SK-N-SH (cell line): ENCODE measurements at regions not wholly inside any gene's neighbourhood (a gene's known extent, or its start where the extent isn't known, plus 50 kb on each side); places are given as distances from the start of the nearest gene placed in this dataset.

Experiments
- EZH2phosphoT487 ChIP-seq: fragments of 200-600 bp; sonication (generic); IDR thresholded peaks from 2 replicates; pipeline ENCODE4 v1.6.1; 2017; ENCODE audit warnings: low read depth, mixed run types, mild to moderate bottlenecking, antibody characterized with exemption, moderate library complexity, borderline replicate concordance
- GABPA ChIP-seq: IDR thresholded peaks from 2 replicates; pipeline ENCODE4 v1.4.0; 2012; ENCODE audit warnings: low read depth, mild to moderate bottlenecking
- MEF2A ChIP-seq: IDR thresholded peaks from 2 replicates; pipeline ENCODE4 v1.4.0; 2012; ENCODE audit warnings: low read depth, borderline replicate concordance
- RAD21 ChIP-seq: IDR thresholded peaks from 2 replicates; pipeline ENCODE4 v1.6.1; 2012; ENCODE audit warnings: mild to moderate bottlenecking, low read length
- RCOR1 ChIP-seq: fragments of 150-350 bp; IDR thresholded peaks from 2 replicates; pipeline ENCODE4 v1.6.1; 2017; ENCODE audit warnings: antibody characterized with exemption, low read length
- RFX5 ChIP-seq: IDR thresholded peaks from 2 replicates; pipeline ENCODE4 v1.6.1; 2012; ENCODE audit warnings: mild to moderate bottlenecking, improper control_type of control experiment, low read length
- TAF1 ChIP-seq: IDR thresholded peaks from 2 replicates; pipeline ENCODE4 v1.6.1; 2012; ENCODE audit warnings: low read depth, mild to moderate bottlenecking, low read length, moderate library complexity, borderline replicate concordance
- TCF12 ChIP-seq: IDR thresholded peaks from 2 replicates; pipeline ENCODE4 v1.4.0; 2012
- TEAD4 ChIP-seq: IDR thresholded peaks from 2 replicates; pipeline ENCODE4 v1.4.0; 2012; ENCODE audit warnings: mild to moderate bottlenecking, borderline replicate concordance; ENCODE audit not compliant: insufficient read depth
- TF ChIP-seq, protein P1 (sequence below): IDR thresholded peaks from 2 replicates; pipeline ENCODE4; 2012
- TF ChIP-seq, protein P2 (sequence below): fragments of 200-600 bp; sonication (generic); IDR thresholded peaks from 2 replicates; pipeline ENCODE4 v1.6.1; 2017; ENCODE audit warnings: antibody characterized with exemption, mild to moderate bottlenecking, moderate library complexity
- TF ChIP-seq, protein P3 (sequence below): IDR thresholded peaks from 2 replicates; pipeline ENCODE4 v1.6.1; 2012; ENCODE audit warnings: mild to moderate bottlenecking, low read depth, low read length, moderate library complexity

DNA sequence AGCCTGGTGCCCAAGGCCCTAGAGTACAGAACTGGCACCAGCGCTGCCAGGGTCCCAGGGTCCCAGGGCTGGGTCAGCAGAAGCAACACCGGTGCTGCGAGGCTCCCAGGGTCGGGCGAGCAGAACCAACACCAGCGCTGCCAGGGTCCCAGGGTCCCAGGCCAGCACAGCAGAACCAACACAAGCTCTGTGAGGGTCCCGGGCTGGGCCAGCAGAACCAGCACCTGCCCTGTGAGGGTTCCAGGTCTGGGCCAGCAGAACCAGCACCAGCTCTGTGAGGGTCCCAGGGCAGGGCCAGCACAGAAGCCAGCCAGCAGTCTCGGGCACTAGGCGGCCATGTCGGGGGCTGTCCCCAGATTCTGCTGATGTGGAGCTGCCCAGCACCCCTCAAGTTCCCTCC, 93.1 kb downstream of the GALR1 start:
- TF ChIP-seq TCF12 (no peak), RCOR1 (no peak), TAF1 (no peak), GABPA (no peak), MEF2A (no peak), EZH2phosphoT487 (no peak), RAD21 (no peak), TEAD4 (no peak), RFX5 (no peak)
- TF ChIP-seq, protein P1, sequence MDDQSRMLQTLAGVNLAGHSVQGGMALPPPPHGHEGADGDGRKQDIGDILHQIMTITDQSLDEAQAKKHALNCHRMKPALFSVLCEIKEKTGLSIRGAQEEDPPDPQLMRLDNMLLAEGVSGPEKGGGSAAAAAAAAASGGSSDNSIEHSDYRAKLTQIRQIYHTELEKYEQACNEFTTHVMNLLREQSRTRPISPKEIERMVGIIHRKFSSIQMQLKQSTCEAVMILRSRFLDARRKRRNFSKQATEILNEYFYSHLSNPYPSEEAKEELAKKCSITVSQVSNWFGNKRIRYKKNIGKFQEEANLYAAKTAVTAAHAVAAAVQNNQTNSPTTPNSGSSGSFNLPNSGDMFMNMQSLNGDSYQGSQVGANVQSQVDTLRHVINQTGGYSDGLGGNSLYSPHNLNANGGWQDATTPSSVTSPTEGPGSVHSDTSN = no peak
- TF ChIP-seq, protein P2, sequence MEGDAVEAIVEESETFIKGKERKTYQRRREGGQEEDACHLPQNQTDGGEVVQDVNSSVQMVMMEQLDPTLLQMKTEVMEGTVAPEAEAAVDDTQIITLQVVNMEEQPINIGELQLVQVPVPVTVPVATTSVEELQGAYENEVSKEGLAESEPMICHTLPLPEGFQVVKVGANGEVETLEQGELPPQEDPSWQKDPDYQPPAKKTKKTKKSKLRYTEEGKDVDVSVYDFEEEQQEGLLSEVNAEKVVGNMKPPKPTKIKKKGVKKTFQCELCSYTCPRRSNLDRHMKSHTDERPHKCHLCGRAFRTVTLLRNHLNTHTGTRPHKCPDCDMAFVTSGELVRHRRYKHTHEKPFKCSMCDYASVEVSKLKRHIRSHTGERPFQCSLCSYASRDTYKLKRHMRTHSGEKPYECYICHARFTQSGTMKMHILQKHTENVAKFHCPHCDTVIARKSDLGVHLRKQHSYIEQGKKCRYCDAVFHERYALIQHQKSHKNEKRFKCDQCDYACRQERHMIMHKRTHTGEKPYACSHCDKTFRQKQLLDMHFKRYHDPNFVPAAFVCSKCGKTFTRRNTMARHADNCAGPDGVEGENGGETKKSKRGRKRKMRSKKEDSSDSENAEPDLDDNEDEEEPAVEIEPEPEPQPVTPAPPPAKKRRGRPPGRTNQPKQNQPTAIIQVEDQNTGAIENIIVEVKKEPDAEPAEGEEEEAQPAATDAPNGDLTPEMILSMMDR = no peak
- TF ChIP-seq, protein P3, sequence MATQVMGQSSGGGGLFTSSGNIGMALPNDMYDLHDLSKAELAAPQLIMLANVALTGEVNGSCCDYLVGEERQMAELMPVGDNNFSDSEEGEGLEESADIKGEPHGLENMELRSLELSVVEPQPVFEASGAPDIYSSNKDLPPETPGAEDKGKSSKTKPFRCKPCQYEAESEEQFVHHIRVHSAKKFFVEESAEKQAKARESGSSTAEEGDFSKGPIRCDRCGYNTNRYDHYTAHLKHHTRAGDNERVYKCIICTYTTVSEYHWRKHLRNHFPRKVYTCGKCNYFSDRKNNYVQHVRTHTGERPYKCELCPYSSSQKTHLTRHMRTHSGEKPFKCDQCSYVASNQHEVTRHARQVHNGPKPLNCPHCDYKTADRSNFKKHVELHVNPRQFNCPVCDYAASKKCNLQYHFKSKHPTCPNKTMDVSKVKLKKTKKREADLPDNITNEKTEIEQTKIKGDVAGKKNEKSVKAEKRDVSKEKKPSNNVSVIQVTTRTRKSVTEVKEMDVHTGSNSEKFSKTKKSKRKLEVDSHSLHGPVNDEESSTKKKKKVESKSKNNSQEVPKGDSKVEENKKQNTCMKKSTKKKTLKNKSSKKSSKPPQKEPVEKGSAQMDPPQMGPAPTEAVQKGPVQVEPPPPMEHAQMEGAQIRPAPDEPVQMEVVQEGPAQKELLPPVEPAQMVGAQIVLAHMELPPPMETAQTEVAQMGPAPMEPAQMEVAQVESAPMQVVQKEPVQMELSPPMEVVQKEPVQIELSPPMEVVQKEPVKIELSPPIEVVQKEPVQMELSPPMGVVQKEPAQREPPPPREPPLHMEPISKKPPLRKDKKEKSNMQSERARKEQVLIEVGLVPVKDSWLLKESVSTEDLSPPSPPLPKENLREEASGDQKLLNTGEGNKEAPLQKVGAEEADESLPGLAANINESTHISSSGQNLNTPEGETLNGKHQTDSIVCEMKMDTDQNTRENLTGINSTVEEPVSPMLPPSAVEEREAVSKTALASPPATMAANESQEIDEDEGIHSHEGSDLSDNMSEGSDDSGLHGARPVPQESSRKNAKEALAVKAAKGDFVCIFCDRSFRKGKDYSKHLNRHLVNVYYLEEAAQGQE = no peak
